B cell (primary cell): ENCODE measurements at regions not wholly inside any gene's neighbourhood (a gene's known extent, or its start where the extent isn't known, plus 50 kb on each side); places are given as distances from the start of the nearest gene placed in this dataset.
"Not testable (repeated sequence)": the region's sequence is repeated elsewhere in the genome, so short reads cannot be mapped to it uniquely, and the experiment has no call there.

ENCODE experiments used
- ATAC-seq: fragments of 200-7000 bp; cut with Tn5 transposase; one replicate; pipeline ENCODE4 v1.10.0; 2021; ENCODE audit warnings: low read depth, mild to moderate bottlenecking, moderate number of reproducible peaks, moderate library complexity
- CTCF ChIA-PET: fragments of 350-600 bp; sonication (Branson Sonifier 250); formaldehyde crosslinking; loops from one replicate; lab custom pipeline; 2021; ENCODE audit warnings: antibody characterized with exemption, inconsistent platforms; lab: Charles Lee
- POLR2A ChIA-PET: fragments of 350-600 bp; sonication (Branson Sonifier 250); formaldehyde crosslinking; loops from one replicate; lab custom pipeline; 2021; ENCODE audit warnings: antibody characterized with exemption; lab: Charles Lee
- DNase-seq: peaks from one replicate; pipeline ENCODE4 v3.0.0; 2013
- H2AFZ ChIP-seq: 2 replicates; pipeline ENCODE4 v1.6.1; 2012; ENCODE audit warnings: mild to moderate bottlenecking, low read depth, low read length; ENCODE audit not compliant: insufficient read depth, poor library complexity, severe bottlenecking
- H3K27ac ChIP-seq, 2 donors: 1 replicate in 1 of 2; 2 replicates in 1 of 2; pipeline ENCODE4 v1.5.1; 2012 to 2013; ENCODE audit warnings: low read length in 2 of 2, mild to moderate bottlenecking in 2 of 2, moderate library complexity in 1 of 2
- H3K27me3 ChIP-seq, 4 experiments: fragments of 200-600 bp in 1 of 4; sonication (generic) in 1 of 4; replicated peaks in 1 of 4; 1 replicate in 2 of 4; 2 replicates in 2 of 4; pipeline versions ENCODE4 v1.6.1 to v1.7.0; 2013 to 2016; ENCODE audit warnings: low read length in 3 of 4, mild to moderate bottlenecking in 2 of 4, mixed read lengths in 1 of 4, moderate library complexity in 1 of 4; ENCODE audit not compliant: insufficient read depth in 4 of 4, control insufficient read depth in 3 of 4; ENCODE audit errors: control extremely low read depth in 1 of 4
- H3K36me3 ChIP-seq, 2 experiments: replicated peaks in 1 of 2; 1 replicate in 1 of 2; 2 replicates in 1 of 2; pipeline versions ENCODE4 v1.6.1 to v1.7.1; 2013; ENCODE audit warnings: low read length in 1 of 2; ENCODE audit not compliant: insufficient read depth in 2 of 2, control insufficient read depth in 1 of 2; ENCODE audit errors: control extremely low read depth in 1 of 2, extremely low read depth in 1 of 2
- H3K4me1 ChIP-seq, 2 donors: fragments of 200-600 bp in 1 of 2; sonication (generic) in 1 of 2; 1 replicate in 1 of 2; 2 replicates in 1 of 2; pipeline versions ENCODE4 v1.5.1 to v1.6.1; 2013 to 2017; ENCODE audit warnings: low read length in 2 of 2; ENCODE audit not compliant: control insufficient read depth in 2 of 2, insufficient read depth in 2 of 2
- H3K4me2 ChIP-seq: replicated peaks from 2 replicates; pipeline ENCODE3; 2012; ENCODE audit warnings: mild to moderate bottlenecking, low read depth, low read length; ENCODE audit not compliant: poor library complexity, severe bottlenecking
- H3K4me3 ChIP-seq, 5 experiments: fragments of 200-600 bp in 1 of 5; sonication (generic) in 1 of 5; 1 replicate in 3 of 5; 2 replicates in 2 of 5; pipeline versions ENCODE4 v1.5.1 to v1.7.0; 2011 to 2016; ENCODE audit warnings: low read length in 4 of 5, mild to moderate bottlenecking in 4 of 5, low read depth in 2 of 5, control low read depth in 1 of 5, moderate library complexity in 1 of 5; ENCODE audit not compliant: insufficient read depth in 1 of 5; ENCODE audit errors: control extremely low read depth in 1 of 5, extremely low read depth in 1 of 5
- H3K79me2 ChIP-seq: fragments of 200-600 bp; sonication (generic); one replicate; pipeline ENCODE4 v1.6.0; 2016; ENCODE audit warnings: low read length; ENCODE audit not compliant: control insufficient read depth, insufficient read depth
- H3K9ac ChIP-seq: fragments of 200-600 bp; sonication (generic); 2 replicates; pipeline ENCODE4 v1.6.1; 2017; ENCODE audit warnings: mild to moderate bottlenecking, low read length, moderate library complexity
- H3K9me3 ChIP-seq, 3 donors: one replicate each; pipeline versions ENCODE4 v1.6.1 to v1.7.1; 2013; ENCODE audit warnings: low read length in 2 of 3; ENCODE audit not compliant: control insufficient read depth in 2 of 3, insufficient read depth in 1 of 3; ENCODE audit errors: control extremely low read depth in 1 of 3
- H4K20me1 ChIP-seq: 2 replicates; pipeline ENCODE4 v1.6.0; 2012; ENCODE audit warnings: mild to moderate bottlenecking, low read length; ENCODE audit not compliant: insufficient read depth, control insufficient read depth, poor library complexity, severe bottlenecking
- H3K27ac Mint-ChIP-seq: one replicate; pipeline ENCODE4 v1.8.0; 2021; ENCODE audit warnings: mixed read lengths
- H3K27me3 Mint-ChIP-seq: one replicate; pipeline ENCODE4 v1.8.0; 2021; ENCODE audit warnings: mixed read lengths
- H3K4me1 Mint-ChIP-seq: one replicate; pipeline ENCODE4 v1.8.0; 2021; ENCODE audit warnings: mixed read lengths
- H3K4me3 Mint-ChIP-seq: one replicate; pipeline ENCODE4 v1.8.0; 2021; ENCODE audit warnings: mixed read lengths
- H3K9me3 Mint-ChIP-seq: one replicate; pipeline ENCODE4 v1.8.0; 2022; ENCODE audit warnings: mixed read lengths; ENCODE audit not compliant: insufficient read depth
- CTCF ChIP-seq: fragments of 200-600 bp; IDR thresholded peaks from one replicate; pipeline ENCODE4 v1.8.0; 2022; ENCODE audit warnings: antibody characterized with exemption, mild to moderate bottlenecking
- EZH2 ChIP-seq: IDR thresholded peaks from 2 replicates; pipeline ENCODE4 v1.6.1; 2012; ENCODE audit warnings: borderline replicate concordance, low read depth, mild to moderate bottlenecking, moderate library complexity, low read length; ENCODE audit not compliant: insufficient read depth, poor library complexity, severe bottlenecking
- WGBS: methylation state at CpG from one replicate; pipeline ENCODE4 v1.1.5; 2013; ENCODE audit warnings: missing lambda C conversion rate; ENCODE audit not compliant: insufficient coverage; 5-methylcytosine and 5-hydroxymethylcytosine counted together
- intact Hi-C: fragments of 100-400 bp; cut with micrococcal nuclease; formaldehyde crosslinking; loops from one replicate; pipeline ENCODE4 v1.10.0; 2022

GRCh38 chr14:45558183-45558582 is 305.2 kb upstream of the MIS18BP1 start:
- DNase-seq (no peak), ATAC-seq (no peak)
- H3K9me3 ChIP-seq, result peaks cover 0 to 3% (median 1%) of the 10 kb centered on the region in 3 donors
- CTCF ChIA-PET, result no interaction called here
- H3K4me1 ChIP-seq, result no peaks in the 10 kb centered on the region
- H3K27ac Mint-ChIP-seq, result no peak overlapping the region
- H3K4me2 ChIP-seq, result no peak overlapping the region
- no peaks in the 10 kb centered on the region for H3K4me1 Mint-ChIP-seq
- no peak overlapping the region for H3K4me3 ChIP-seq
- TF ChIP-seq CTCF (no peak), EZH2 (no peak)
- no peak overlapping the region for H2AFZ ChIP-seq
- H3K27me3 ChIP-seq, result no peaks in the 10 kb centered on the region
- H3K36me3 ChIP-seq, result no peaks in the 10 kb centered on the region
- POLR2A ChIA-PET, result no interaction called here
- H3K27ac ChIP-seq, result no peak overlapping the region
- no peak overlapping the region for H3K4me3 Mint-ChIP-seq
- no peaks in the 10 kb centered on the region for H3K27me3 Mint-ChIP-seq
- intact Hi-C loops, result no loop called here
- no peak overlapping the region for H3K9ac ChIP-seq
- no peaks in the 10 kb centered on the region for H3K79me2 ChIP-seq
- H4K20me1 ChIP-seq, result no peaks in the 10 kb centered on the region
- no peaks in the 10 kb centered on the region for H3K9me3 Mint-ChIP-seq

DNA sequence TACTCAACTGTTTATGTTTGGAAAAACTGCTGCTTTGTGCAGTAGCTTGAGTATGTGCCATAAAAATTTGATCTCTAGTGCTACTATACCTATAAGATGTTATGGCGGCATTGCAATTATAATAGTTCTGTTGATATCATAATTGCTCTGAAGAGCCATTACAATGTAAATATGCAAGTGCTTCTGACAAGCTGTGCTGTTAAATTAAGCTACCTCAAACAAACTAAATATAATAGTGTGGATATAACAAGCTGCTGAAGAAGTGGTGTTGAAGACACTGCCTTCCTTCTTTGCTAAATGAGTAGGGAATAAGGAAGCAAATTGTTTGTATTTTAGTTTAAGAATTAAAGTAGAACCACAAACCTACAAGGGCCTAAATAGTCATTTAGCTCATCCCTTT is 301.0 kb upstream of the MIS18BP1 start:
- Mint-ChIP-seq H3K4me1 (no peaks in the 10 kb centered on the region), H3K27ac (no peak overlapping the region), H3K4me3 (no peak overlapping the region), H3K27me3 (no peaks in the 10 kb centered on the region), H3K9me3 (no peaks in the 10 kb centered on the region)
- H3K4me1 ChIP-seq, result no peaks in the 10 kb centered on the region
- no peak overlapping the region for H3K4me3 ChIP-seq
- ChIA-PET POLR2A (no interaction called here), CTCF (interaction anchor here (1.1 kb wide), 1 partner anchor 13 kb away, joined by 3 read pairs; no protein-coding TSS in a partner anchor)
- H3K36me3 ChIP-seq, result no peaks in the 10 kb centered on the region
- no peak overlapping the region for H2AFZ ChIP-seq
- intact Hi-C loops, result no loop called here
- ATAC-seq (no peak), DNase-seq (no peak)
- H3K9me3 ChIP-seq, result peaks cover 0 to 4% (median 1%) of the 10 kb centered on the region in 3 donors
- WGBS, result no CpG with 5 or more reads among the region's 1 CpG
- no peaks in the 10 kb centered on the region for H3K79me2 ChIP-seq
- no peak overlapping the region for H3K4me2 ChIP-seq
- TF ChIP-seq EZH2 (no peak), CTCF (no peak)
- H4K20me1 ChIP-seq, result no peaks in the 10 kb centered on the region
- no peak overlapping the region for H3K9ac ChIP-seq
- no peak overlapping the region for H3K27ac ChIP-seq
- no peaks in the 10 kb centered on the region for H3K27me3 ChIP-seq

- H3K27ac ChIP-seq, H3K4me2 ChIP-seq, H3K9me3 ChIP-seq, H3K27me3 ChIP-seq, H3K4me3 Mint-ChIP-seq, H3K9ac ChIP-seq, H3K27ac Mint-ChIP-seq, H2AFZ ChIP-seq, H3K4me3 ChIP-seq, H3K4me1 ChIP-seq, H3K79me2 ChIP-seq, intact Hi-C loops, CTCF ChIA-PET, POLR2A ChIA-PET, H3K9me3 Mint-ChIP-seq, H3K36me3 ChIP-seq, ATAC-seq, H3K27me3 Mint-ChIP-seq, DNase-seq, H3K4me1 Mint-ChIP-seq, H4K20me1 ChIP-seq: not testable (repeated sequence)
- 84% methylated on average over 15 of the region's 16 CpGs for WGBS
Measured at GRCh38 chr14:45551240-45551820, 298.3 kb upstream of the MIS18BP1 start.
